GM20000 (cell line): ENCODE measurements at regions not wholly inside any gene's neighbourhood (a gene's known extent, or its start where the extent isn't known, plus 50 kb on each side); places are given as distances from the start of the nearest gene placed in this dataset.

Experiments
- DNase-seq: peaks from one replicate; pipeline ENCODE4 v3.0.0; 2012; ENCODE audit warnings: low spot score
- TF ChIP-seq, protein P1 (sequence below): IDR thresholded peaks from 2 replicates; pipeline ENCODE4 v1.5.1; 2012; ENCODE audit warnings: mild to moderate bottlenecking, control low read depth; ENCODE audit errors: extremely low read depth, missing control alignments

DNA sequence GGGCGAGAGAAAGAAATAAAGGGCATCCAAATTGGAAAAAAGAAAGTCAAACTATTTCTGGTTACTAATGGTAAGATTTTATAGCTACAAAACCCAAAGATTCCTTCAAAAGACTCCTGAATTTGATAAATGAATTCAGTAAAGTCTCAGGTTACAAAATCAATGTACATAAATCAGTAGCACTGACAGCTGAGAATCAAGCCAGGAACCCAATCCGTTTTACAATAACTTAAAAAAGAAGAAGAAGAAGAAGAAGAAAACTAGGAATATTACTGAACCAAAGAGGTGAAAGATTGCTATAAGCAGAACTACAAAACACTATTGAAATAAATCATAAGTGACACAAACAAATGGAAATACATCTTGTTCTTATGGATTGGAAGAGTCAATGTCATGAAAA lies 291.5 kb upstream of the GULP1 start:
- DNase-seq = no peak
- TF ChIP-seq, protein P1, sequence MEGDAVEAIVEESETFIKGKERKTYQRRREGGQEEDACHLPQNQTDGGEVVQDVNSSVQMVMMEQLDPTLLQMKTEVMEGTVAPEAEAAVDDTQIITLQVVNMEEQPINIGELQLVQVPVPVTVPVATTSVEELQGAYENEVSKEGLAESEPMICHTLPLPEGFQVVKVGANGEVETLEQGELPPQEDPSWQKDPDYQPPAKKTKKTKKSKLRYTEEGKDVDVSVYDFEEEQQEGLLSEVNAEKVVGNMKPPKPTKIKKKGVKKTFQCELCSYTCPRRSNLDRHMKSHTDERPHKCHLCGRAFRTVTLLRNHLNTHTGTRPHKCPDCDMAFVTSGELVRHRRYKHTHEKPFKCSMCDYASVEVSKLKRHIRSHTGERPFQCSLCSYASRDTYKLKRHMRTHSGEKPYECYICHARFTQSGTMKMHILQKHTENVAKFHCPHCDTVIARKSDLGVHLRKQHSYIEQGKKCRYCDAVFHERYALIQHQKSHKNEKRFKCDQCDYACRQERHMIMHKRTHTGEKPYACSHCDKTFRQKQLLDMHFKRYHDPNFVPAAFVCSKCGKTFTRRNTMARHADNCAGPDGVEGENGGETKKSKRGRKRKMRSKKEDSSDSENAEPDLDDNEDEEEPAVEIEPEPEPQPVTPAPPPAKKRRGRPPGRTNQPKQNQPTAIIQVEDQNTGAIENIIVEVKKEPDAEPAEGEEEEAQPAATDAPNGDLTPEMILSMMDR = no peak

DNA sequence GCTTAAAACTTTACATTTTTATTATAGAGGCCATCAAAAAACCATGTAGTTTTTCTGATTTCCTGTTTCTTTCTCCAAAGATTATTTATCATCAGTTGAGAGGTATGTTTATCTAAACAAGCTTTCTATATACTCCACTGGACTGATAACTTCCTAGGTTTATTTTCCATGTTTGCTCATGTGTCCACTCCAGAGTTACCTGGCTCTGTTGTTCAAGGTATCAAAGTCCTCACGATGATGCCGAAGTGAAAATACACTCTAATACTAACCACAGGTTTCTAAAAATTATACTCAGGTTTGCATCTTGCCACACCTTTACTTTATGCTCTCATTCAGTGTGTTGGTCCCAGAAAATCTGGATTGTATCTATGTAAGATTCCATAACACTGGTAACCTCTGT lies 287.9 kb upstream of the GULP1 start:
- TF ChIP-seq, protein P1 = no peak
- no peak for DNase-seq

DNA sequence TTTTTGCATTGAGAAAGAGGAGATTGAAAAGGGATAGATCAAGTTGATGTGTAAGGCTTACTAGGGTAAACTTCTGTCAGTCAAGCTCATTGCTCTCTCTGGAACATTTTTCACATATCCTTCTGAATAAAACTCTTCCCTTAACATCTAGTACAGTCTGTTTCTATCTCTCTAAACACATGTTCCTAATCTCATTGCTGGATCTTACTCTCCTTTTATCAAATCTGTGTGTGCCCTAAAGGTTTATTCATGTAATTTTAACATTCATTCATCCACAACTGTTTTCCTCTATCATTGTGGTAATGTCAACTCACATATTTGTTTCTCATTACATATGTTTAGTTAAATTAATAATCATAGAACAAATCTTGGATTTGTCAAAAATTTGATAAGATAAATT lies 277.9 kb upstream of the GULP1 start:
- TF ChIP-seq, protein P1 = no peak
- DNase-seq = no peak

DNA sequence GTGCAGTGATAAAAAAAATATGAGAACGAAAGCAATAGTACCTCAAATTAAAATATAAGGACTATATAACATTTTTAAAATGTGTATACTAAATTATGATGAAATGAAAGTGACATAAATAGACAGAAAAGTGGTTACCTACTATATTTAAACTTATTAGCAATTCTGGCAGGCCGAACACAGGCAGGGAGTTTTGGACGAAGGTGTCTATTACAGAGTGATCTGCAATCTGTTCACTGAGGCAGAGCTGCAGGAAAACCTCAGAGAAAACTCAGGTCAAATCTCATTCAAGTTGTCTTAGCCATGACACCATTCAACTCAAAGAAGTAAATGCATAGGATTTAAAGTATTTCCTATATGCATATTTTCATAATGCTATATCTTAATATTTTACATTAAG lies 274.8 kb upstream of the GULP1 start:
- DNase-seq = no peak
- TF ChIP-seq, protein P1 = no peak

DNA sequence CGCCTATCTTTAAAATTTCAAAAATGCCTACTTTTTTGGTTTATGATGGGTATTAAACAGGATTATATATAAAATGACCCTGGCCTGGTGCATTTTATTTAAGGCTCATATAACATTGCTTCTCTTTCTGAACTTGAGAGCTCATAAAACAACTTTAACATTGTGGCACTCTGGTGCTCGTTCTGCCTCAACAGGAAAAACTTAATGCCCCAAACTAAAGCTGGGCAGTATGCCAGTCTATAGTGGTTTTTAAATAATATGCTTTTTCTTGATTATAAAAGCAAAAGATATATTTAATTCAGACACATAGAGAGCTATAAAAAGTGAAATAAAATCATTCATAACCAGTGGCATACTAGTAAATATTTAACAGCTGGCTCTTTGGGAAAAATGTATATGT lies 269.3 kb upstream of the GULP1 start:
- TF ChIP-seq, protein P1 = no peak

DNA sequence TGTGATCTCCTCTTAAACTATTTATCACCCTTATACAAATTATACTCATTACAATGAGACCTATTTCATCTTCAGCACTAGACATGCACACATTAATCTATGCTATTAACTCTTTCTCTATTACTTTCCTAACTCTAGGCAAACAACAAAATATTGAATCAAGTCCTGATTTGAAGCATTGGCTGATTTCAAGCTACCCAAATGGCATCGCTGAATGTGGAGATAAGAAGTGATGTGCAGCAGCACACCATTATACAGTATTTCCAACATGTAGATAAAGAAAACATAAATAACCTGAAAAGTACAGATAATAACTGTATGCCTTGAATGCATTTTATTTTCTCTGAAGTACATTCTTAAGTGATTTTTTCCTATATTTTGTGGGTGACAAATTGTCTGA lies 268.6 kb upstream of the GULP1 start:
- TF ChIP-seq, protein P1 = no peak
- DNase-seq = no peak

More for the DNA sequence above, 269.3 kb upstream of the GULP1 start:
- DNase-seq = no peak

DNA sequence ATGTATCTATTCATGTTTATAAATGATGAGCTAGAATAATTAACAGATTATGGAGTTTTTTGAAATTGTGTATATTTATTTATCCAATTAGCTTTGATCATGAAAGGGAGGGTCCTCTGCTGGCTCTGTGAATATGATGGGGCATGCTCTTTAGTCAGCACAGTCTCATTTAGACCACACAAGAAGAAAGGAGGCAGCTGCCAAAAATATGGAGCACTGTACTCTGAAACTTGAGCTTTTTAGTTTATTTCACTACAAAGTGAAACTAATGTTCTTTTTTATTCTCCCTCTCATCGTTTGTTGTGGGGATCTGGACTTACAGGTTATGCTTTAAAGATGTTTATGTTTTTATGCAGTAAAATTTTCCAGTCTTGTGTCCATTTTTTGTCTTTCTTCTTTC lies 266.9 kb upstream of the GULP1 start:
- DNase-seq = no peak
- TF ChIP-seq, protein P1 = no peak
